Globus pallidus (tissue), 1 donor: ENCODE measurements at regions not wholly inside any gene's neighbourhood (a gene's known extent, or its start where the extent isn't known, plus 50 kb on each side); places are given as distances from the start of the nearest gene placed in this dataset.
"Not testable (repeated sequence)": the region's sequence is repeated elsewhere in the genome, so short reads cannot be mapped to it uniquely, and the experiment has no call there.

ENCODE experiments used
- DNase-seq: peaks from one replicate; pipeline ENCODE4 v3.0.0-alpha.2; 2015; ENCODE audit warnings: low spot score

- no peak for DNase-seq
These were observed 244.3 kb downstream of the EMP1 start for GRCh38 chr12:13440844-13441243.

GRCh38 chr12:13437541-13437940 lies 241.0 kb downstream of the EMP1 start:
- no peak for DNase-seq

- no peak for DNase-seq
These were observed 240.3 kb downstream of the EMP1 start for GRCh38 chr12:13436696-13437391.

DNA sequence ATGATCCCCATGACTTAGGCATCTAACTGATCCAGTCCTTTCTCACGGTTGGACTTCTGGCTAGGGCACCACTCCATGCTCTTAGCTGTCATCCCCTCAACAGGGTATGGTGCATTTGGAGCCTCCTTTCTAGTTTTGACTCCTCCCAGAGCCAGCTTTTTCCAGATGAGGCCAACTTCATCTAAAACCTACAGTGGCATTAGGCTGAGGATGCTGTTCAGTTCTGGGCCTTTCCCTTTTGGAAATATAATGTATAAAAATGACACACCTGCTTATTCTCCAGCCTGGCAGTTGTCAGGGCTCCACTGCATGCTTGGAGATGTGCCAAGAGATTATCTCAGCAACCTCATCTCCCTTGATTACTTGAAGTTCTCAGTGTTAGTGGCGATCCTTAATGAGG lies 239.7 kb downstream of the EMP1 start:
- no peak for DNase-seq

DNA sequence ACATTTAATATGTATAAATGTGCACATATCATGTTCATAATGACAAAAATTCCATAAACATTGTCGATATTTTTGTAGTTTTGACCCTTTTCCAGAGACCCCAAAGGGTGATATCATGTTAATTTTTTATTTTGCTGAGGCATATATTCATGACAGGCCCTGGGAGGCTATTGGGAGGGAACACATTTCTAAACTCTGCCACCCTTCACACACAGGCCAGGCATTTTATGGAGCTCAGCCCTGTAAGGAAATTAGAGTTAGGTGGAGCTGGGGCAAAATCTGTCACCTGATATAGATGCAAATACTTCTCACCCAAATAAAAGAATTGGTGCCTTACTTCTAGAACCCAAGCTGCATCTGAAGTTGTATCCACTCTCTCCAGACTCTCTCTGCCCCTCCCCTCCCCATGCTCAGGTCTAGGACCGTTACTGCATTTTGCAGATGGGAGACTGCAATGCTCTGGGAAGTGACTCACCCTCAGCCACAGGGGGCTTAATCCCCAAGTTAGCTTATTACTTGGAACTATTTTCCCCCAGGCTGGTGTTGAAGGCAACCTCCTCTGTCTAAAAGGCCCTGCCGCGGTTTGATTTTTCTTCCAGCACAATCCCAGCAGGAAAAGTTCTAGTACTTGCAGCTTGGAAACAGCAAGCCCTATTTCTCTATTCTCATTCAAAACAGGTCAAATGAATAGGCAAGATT lies 238.9 kb downstream of the EMP1 start:
- DNase-seq, result no peak

- no peak for DNase-seq
These were observed 237.2 kb downstream of the EMP1 start for GRCh38 chr12:13433768-13434167.

DNA sequence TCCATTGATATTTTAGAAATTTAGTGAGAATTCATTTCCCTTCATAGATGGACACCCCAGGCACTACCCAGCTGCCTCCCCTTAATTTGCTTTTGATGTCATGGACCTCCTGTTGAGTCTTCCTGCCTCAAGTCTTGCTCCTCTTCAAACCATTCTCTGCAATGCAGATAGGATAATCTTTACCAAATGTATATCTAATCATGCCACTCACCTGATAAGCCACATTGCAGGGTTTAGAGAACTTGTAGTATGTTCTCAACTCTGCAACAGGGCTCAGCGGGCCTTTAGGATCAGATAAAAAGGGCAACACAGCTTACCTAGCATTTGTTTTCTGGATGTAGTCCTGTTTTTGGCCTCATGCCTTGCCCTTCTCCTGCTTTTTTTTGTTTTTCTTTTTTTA lies 234.5 kb downstream of the EMP1 start:
- DNase-seq, result no peak

- no peak for DNase-seq
These were observed 232.2 kb downstream of the EMP1 start for GRCh38 chr12:13428538-13429265.

DNA sequence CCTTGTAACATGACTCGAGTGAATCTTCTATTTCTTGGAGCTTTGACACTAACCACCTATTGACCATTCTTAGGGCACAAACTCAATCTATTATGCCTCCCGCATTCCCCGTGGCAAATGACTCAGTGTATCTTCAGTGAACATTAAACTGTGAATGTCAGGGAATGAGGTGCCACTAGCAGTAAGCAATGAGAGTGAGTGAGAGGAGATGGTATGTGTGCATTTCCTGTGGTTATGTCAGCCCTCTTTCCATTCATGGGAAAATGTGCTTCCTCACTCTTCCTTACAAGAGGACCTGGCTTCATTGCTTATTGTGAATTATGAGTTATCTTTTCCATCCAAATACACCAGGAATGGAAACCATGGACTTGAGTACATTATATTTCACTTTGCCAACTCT lies 229.2 kb downstream of the EMP1 start:
- DNase-seq, result no peak

- no peak for DNase-seq
These were observed 225.8 kb downstream of the EMP1 start for GRCh38 chr12:13422291-13422690.

- no peak for DNase-seq
These were observed 221.0 kb downstream of the EMP1 start for GRCh38 chr12:13417516-13417915.

DNA sequence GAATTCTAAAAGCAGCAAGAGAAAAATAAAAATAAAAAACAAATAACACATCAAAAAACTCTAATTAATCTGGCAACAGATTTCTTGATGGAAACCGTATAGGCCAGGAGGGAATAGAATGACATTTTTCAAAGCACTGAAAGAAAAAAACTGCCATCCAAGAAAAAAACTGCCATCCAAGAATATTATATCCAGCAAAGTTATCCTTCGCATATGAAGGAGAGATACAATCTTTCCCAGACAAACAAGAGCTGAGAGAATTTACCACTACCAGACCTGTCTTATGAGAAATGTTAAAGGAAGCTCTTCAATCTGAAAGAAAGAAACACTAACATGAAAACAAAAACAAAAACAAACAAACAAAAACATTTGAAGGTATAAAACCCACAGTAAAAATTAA lies 214.8 kb downstream of the EMP1 start:
- no peak for DNase-seq

DNA sequence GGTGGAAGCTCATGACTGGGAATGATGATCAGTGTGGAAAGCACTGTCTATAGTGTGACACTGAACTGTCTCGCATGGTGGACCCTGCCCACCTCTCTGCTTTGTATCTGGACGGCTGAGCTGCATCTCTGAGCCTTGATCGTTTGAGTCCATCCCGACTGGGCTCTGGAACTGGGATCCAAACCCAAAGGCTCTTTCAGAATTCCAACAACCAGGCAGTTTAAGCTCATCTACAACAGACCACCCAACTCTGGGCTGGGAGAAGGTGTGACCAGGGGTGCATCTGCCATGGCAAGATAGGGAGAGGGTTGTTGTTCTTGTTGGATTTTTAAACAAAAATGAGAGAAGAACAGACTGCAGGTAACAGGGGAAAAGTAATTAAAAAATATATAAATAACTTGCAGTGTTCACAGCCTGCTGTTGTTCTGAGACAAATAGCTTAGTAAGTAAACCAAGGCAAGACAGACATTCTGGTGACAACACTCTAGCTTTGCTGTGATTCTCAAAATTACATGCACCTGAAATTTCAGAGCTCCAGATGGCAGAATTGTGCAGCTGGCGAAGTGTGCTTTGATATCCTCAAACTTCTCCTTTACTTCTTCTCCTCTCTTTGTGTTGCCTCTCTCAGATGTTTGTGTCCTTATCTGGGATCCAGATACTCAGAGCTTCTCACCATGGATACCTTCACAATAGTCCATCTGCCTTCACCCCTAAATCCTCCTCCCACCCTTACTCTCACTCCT lies 209.6 kb downstream of the EMP1 start:
- DNase-seq, result no peak

- no peak for DNase-seq
These were observed 208.3 kb downstream of the EMP1 start for GRCh38 chr12:13404631-13405473.

DNA sequence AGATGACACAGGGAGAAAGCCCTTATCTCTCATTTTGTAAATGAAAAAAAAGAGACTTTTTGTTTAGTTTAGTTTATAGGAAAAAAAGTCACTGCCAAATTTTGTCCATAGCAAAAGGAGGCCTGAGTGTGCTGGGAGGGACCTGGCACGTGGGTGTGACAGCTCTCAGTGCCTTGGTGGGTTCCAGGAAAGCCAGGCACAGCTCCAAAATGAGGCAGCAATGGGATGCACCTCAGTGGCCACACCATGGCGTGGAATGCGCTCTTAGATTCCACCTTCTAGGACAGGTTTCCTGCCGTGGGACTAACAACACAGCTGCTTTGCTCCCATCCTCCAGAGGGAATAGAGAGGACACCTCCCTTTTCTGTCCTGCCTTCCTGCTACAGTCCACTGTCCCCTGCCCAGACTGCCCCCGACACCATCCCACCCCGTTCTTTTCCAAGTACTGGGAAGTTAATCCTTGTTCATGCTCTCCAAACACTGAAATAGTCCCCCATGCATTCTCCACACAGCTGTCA lies 207.6 kb downstream of the EMP1 start:
- DNase-seq, result no peak

DNA sequence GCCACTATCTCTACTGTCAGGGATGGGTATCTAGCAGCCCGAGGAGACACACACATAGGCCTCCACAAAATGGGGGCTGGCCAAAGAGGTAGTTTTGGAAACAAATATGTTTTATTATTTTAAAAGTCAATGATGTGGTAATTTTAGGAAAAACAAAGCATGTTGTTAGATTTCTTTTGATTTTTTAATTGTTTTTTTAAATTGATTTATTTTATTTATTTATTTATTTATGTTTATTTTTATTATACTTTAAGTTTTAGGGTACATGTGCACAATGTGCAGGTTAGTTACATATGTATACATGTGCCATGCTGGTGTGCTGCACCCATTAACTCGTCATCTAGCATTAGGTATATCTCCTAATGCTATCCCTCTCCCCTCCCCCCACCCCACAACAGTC lies 194.8 kb downstream of the EMP1 start:
- not testable (repeated sequence) for DNase-seq

DNA sequence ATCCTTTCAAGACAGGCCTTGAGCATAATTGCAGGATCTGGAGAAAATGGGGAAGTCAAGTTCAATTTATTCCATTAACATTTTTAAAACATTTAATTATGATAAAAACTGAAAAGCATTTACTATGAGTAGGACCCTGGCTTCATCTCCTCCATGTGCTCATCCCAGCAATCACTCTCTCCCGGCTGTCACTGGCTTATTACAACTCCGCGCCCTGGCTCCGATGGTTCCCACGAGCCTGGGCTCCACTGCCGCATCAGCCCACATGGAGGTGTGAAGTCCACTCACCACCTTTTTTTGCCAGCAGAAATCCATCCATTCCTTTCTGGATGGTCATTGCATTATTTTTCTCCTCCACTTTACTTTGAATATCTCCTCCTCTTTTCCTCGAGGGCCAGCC lies 194.4 kb downstream of the EMP1 start:
- DNase-seq, result no peak

- DNase-seq, result peak; percentile 86
These were observed 193.9 kb downstream of the EMP1 start for GRCh38 chr12:13390381-13390861.

DNA sequence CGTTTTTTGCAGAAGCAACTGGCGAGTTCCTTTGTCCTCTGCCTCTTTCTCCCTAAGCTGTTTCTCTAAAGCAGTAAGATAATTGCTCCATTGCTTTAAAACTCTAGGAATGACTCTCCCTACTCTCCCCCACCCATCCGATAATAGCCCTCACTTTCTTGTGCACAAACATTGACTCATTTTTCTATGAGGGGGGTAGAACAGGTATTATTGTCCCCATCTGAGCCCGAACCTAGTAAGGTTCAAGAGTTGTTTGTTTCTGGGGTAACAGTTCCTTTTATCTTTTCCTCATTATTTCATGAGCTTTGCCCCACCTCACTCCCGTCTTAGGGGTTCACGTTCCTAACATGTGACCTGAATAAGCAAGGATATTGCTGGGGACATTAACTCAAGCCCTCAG lies 190.6 kb downstream of the EMP1 start:
- DNase-seq, result no peak

DNA sequence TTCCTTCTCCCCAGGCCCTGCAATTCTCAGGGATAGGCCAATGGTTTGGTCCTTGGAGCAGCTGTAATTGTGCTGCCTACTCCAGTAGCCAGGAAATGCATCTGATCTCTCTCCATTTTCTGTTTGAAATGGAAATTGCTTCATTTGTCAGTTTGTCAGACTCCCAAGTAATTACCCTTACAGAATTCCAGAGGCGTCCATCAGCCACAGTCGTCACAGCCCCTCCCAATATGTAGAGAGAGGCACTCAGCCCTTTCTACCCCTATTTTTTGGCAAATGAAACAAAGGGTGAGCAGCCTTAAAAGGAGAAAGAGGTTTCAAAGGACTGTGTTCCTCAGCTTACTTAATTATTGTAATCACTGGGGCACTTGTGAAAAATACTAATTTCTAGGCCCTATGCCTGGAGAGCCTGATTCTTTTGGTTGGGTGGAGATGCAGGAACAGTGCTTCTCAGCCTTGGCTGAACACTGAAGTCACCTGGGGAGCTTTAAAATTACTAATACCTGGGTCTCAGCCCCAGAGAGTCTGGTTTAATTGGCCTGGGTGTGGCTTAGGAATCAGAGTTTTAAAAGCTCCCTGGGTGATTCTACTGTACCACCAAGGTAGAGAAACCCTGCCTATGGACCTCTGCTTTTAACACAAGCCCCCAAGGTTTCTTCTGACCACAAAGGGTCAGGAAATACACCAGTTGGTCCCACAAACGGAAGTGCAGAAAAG lies 190.0 kb downstream of the EMP1 start:
- DNase-seq, result peak; percentile 7
